SKM-1 (cell line): ENCODE measurements at regions not wholly inside any gene's neighbourhood (a gene's known extent, or its start where the extent isn't known, plus 50 kb on each side); places are given as distances from the start of the nearest gene placed in this dataset.
"Not testable (repeated sequence)": the region's sequence is repeated elsewhere in the genome, so short reads cannot be mapped to it uniquely, and the experiment has no call there.

Source experiments
- DNase-seq: peaks from one replicate; lab custom pipeline; 2025; ENCODE audit not compliant: unreplicated experiment; lab: John Stamatoyannopoulos, UW

DNA sequence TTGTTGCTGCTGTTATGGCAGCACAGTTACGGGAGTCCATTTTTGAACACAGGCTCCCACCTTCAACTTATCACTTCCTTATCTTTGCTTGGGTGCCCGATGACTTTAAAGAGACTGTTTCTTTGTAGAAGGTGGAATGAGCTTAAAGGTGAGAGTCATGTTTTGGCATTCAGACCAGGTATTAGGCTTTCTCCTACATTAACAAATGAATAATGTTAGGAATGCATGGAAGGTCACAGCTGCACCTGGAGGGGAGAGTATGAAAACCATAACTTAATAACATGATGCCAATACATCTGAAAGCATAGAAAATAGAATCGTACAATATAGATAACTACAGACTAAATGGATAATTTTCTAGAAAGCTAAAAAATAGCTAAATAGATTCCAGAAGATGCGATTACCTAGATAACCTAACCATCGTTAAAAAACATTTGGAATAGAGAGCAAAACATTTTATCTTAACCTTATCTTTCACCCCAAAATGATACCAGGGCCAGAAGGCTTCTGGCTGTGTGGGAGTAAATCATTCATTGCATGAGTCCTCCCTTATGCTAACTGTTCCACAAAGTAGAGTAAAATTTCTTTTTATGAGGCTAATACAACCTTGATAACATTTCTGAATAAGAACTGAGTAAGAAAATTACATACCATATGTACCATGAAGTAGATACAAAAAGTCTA is 126.2 kb upstream of the ADCY2 start:
- no peak for DNase-seq

DNA sequence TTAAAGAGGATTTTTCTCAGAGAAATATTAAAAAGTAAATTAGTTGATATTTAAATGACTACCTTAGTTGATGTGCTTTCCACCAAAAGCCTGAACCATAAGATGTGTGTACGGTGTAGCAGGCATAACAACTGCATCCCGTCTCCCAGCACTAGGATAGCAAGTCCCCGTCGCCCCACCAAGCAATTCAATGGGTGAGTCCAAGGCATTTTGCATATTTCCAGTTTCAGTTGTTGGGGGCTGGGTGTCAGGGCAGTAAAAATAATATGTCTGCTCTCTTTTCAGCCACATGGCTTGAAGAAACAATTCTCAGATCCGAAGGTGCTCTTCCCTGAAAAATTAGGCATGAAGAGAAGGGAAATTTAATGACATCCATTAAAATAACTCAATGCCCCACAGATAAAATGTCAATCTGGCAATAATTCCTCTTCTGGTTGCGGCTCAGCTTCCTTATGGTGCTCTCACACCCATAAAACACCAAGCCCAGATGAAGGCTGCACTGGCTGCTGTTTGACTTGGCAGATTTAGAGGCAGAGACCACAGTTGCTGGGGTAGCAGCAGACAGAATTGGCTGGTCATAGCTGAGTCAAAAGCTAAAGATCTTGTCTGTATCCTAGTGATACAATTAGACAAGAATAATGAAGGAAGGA is 124.4 kb upstream of the ADCY2 start:
- no peak for DNase-seq

DNA sequence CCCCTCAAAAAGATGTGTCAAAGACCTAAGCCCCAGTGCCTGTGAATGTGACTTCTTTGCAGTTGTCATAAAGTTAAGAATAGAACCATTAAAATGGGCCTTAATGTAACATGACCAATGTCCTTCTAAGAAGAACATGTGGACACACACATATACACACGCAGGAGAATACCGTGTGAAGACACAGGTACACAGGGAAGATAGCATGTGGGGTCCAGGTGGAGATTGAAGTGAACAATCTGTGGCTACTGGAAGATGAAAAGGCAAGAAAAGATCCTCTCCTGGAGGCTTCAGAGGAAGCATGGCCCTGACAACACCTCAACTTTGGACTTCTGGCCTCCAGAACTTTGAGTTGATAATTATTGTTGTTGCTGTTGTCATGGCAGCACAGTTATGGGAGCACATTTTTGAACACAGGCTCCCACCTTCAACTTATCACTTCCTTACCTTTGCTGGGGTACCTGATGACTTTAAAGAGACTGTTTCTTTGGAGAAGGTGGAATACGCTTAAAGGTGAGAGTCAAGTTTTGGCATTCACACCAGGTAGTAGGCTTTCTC is 123.5 kb upstream of the ADCY2 start:
- no peak for DNase-seq

DNA sequence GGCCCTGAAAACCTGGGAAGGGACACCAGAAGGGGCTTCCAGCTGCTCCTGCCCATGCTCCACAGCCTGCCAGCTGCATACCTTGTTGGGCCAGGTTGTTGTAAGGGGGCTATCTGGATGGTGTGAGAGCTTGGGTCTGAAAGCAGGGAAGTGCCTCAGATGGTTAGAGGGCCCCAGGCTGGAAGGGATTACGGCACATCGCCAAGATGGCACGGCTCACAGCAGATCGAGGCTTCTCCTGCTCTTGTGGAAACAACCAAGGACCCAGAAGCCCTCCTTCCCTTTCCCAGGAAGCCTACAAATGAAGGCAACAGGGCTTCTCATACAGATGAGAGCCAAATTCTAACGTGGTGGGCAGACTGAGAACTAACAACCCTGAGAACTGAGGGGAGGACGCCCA is 121.7 kb upstream of the ADCY2 start:
- no peak for DNase-seq

DNA sequence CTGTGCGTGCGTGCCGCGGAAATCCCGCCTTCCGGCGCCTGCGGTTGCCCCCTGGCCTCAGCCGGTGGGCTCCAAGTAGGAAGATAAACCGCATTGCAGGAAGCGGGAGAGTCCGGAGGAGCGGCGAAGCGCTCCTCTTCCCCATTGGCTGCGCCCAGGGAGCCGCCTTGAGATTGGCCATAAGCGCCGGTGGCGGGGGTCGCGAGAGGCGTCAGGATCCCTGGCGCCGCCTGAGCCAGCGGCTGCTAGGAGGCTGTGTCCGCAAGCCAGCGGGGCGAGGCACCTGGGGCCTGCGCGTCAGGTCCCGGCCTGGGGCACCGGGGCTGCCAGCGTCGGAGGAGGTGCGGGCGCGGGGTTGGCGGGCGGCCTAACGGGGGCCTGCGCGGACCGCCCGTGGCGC is 106.3 kb upstream of the ADCY2 start:
- DNase-seq = not testable (repeated sequence)

DNA sequence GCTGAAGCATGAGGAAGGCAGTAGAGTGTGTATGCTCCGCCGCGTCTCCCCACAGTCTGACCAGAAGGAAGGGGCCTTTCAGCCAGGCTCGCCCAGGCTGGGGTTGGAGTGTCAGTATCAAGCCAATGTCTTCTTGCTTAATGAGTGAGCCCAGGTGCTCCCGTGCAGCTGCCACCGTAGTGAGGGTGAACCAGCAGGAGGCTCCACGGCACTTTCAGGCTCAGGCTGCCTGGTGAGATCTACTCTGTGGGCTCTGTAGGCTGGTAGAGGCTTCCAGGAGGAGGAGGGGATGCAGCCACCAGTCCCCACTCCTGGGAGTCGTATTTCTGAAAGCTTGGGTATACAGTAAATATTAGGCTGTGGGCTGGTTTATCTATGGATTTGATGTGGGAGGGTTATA is 98.1 kb upstream of the ADCY2 start:
- not testable (repeated sequence) for DNase-seq

DNA sequence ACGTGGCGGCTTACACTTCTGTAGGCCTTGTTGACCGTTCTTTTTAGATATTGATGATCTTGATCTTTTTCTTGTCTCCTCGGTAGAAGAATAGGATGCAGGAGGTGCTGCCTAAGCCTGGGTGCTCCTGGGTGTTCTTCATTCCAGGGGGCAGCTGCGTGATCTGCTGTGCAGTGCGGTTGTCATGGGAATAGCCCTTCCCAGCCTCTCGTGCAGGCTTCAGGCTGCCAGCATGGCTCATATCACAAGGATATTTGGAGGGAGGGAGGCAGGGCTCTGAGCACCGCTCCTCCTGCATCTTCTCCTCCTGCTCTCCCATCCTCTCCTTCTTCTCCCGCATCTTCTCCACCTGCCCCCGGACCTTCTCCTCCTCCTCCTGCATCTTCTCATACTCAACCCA is 96.2 kb upstream of the ADCY2 start:
- DNase-seq = not testable (repeated sequence)

DNA sequence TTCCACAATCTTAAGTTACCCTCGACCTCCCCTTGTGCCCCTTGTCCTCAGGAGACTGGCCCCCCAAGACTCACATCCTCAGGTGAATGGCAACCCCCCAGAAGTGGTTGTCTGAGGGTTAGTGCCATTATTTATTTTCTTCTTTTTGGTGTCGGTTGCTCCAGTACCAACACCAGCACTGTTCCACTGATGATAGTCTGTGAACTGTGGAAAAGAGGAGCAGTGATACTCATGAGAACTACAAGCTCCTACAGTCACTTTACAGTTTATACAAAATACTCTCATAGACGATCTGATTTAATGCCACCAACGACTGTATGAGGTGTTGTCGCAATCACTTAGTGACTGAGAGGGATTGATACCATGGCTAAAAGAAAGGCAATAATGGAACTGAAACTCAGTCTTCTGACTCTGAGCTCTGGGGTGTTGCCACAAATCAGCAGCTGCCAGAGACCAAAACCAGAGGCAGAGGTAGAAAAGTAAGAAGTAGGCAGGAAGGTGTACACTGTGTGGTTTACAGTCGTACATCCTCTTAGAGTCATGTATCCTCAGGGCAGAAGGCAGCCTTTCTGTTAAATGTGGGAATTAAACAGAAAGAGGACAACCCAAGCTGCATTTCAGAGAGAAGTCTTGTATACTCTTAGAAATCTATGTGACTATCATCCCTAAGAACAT is 90.8 kb upstream of the ADCY2 start:
- DNase-seq = not testable (repeated sequence)

DNA sequence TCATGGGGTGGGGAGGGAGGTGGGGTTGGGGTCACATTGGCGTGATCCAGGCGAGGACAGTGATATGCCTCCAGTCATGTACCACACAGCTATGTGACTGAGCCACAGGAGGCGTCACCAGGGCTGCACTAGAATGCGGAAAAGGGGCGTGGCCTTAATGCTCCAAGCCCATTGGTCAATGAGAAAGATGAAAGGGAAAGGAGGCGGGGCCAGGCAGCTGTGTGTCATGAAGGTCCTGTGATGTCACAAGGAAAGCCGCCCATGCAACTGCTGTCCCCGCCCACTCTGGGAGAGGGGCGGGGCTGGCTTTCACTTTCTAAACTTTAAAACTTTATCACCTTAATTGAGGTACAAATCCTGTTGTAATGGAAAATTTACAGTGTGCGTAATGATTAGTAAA is 89.4 kb upstream of the ADCY2 start:
- not testable (repeated sequence) for DNase-seq

DNA sequence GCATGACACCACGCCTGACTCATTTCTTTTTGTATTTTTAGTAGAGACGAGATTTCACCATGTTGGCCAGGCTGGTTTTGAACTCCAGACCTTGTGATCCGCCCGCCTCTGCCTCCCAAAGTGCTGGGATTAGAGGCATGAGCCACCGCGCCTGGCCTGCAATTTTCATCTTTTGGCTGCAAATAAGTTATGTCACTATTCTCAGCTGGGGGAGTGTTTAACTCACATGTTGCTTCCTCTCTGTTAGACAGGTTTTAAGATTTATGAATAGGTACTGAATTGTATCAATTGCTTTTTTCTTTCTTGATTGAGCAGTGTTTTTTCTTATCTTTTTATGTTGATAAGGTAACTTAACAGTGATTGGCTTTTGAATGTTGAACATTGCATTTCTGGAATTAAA is 88.2 kb upstream of the ADCY2 start:
- not testable (repeated sequence) for DNase-seq

DNA sequence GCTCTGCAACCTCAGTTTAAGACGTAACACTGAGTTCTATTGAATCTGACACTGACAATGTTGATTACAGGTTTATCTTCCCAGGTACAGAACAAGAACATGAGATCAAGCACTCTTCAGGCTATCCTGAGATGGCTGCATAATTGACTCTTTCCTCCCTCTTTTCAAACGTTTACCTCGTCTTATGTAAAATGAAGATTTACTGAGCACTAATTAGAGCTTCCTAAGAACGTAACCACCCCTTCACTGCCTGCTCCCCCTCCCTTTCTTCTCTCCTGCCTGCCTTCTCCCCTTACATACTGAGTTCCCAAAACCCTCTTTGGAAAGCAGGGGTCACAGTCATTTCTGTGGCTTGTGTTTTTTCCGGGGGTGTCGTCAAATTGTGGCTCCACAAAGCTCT is 86.2 kb upstream of the ADCY2 start:
- DNase-seq = not testable (repeated sequence)

DNA sequence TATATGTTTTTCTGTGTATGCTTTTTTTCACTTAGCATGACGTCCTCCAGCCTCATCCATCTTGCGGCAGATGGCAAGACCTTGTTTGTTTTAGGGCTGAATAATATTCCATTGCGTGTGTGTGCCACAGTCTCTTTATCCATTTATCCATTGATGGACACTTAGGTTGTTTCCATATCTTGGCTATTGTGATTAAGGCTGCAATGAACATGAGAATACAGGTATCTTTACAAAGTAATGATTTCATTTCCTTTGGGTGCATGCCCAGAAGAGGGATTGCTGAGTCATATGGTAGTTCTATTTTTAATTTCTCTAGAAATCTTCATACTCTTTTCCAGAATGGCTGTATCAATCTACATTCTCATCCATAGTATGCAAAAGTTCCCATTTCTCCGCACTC is 85.3 kb upstream of the ADCY2 start:
- DNase-seq = not testable (repeated sequence)

DNA sequence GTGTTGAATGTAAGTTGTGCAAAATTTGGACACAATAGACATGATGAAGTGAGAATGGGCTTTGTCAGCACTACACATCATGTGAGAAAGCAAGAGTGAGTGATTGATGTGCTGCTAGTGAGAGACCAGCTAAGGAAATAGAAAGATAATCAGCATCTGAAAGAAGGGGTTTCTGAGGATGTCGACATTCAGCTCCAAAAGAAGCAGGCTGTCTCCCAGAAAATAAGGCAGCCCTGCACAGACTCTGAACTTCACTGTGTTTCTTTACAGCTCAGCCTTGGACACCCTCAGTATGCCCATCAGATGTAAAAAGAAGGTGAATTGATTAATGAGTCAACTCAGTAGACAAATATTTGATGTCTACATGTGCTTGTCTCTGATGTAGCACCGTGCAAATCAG is 80.8 kb upstream of the ADCY2 start:
- DNase-seq = no peak

DNA sequence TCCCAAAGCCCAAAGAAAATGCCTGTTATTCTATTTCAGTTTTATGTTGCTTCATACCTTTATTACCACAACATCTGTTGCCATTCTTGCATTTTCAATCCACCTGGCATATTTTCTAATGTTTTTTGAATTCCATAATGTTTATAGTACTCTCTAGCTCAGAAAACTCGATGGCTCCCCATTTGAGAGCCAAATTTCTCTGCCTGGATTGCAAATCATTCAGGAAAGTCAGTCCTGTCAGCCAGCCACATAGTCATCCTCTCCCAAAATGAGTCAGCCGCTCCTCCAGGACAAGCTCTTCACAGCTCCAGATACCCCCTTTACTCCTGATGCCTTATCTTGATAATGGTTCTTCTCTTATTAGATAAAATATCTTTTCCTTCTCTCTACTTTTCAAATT is 78.2 kb upstream of the ADCY2 start:
- no peak for DNase-seq

DNA sequence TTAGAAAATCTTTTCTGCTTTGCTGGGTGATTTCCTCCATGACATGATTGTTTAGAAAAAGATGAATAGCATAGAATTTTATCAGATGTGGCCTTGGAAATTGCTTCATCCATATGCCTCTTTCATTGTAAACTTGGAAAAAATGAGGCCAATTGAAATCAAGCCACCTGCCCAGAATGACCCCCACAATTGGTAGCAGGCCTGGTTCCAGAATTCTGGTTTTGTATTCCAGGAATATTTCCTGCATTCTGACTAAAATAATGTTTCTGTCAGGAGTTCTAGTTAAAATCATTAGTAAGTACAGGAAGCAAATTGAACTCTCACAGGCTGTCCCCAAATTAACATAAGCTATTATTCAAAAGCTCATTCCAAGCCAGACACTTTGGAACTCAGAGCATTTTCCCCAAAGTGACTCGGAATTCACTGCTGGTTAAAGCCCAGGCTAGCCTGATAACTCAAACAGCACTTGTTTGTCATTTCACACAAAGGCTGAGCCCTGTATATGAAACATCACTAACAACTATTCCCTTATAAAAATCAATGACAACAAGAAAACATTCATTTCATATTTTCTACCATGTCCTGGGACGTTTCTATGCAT is 75.1 kb upstream of the ADCY2 start:
- DNase-seq = no peak

DNA sequence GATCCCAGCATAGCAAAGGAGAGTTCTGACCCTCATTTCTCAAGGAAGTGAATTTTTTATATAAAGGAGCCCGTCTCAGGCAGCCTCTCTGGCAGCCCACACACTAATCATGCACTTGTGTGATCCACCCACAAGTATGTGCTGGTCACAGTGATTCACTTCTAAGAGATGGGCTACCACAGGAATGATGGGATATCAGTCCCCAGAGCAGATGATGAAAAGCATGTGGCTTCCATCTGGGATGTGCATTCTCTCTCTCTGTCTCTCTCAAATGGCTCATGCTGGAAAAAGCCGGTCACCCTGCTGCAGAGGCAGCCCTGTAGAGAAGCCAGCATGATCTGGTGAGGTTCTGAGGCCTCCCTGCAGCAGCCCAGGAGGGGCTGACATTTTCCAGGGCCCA is 74.2 kb upstream of the ADCY2 start:
- no peak for DNase-seq

DNA sequence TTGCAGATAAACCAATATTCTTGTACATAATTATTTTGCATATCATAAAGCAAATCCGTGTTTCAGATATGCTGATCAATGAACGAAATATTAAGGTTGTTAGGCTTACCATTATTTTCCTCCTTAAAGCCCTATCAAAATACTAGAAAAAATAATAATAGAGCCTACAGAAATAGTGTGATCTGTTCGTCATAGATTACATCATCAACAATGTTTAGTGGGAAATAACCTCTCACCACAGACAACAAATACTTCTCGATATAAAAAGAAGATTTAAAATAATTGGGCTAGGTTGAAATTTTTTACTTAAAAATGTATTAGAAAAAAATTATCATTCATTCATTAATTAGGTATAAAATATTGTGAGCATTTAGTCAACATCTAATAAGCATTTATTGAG is 71.0 kb upstream of the ADCY2 start:
- DNase-seq = no peak

DNA sequence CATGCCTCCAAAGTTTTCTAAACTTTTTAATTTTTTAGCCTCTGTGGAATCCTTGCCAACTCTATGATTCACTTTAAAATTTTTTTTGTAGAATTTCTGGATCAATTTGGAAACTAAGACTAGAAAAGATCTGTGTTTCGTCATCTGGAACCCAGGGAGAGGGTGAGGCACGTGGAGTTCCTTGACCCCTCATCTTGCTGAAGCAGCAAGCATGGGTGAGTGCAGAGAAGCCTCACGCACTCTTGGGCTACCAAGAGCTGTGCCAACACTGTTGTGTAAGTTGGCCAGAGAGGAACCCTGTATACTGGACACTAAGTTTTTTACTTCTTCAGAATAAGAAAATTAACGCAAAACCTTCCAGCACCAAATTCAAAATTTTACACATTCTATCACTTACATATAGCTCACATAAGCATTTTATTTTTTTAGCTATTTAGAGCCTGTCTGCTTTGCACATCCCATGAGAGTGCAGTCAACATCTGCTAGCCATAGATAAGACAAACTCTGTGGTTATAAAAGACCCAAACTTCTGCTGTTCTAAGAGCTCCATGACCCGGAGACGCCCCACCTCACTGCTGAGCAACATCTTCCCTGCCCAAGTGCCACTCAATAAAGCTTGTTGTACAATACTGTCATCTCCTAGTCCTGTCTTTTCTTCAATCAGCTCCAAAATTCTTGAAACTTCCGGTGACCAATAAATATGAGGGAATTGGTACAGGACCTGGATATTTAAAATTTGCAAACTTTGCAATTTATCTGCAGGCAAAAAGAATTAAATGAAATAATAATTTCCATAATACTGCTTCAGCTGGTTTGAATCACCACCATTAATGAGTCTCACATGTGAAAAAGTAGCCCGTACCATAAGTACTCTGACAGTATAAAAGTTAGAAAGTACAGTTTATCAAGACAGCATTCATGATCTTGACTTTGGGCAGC is 69.7 kb upstream of the ADCY2 start:
- no peak for DNase-seq

DNA sequence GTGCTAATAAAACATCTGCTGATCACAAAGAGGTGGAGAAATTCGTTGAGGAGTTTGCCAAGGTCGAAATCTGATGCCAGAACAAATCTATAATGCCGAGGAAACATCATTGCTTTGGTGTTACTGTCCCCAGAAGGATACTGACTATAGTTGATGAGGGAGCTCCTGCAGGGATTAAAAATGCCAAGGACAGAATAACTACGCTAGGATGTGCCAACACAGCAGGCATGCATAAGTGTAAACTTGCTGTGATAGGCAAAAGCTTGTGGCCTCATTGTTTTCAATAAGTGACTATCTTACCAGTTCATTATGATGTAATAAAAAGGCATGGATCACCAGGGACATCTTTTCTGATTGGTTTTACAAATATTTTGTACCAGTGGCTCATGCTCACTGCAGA is 66.8 kb upstream of the ADCY2 start:
- no peak for DNase-seq

DNA sequence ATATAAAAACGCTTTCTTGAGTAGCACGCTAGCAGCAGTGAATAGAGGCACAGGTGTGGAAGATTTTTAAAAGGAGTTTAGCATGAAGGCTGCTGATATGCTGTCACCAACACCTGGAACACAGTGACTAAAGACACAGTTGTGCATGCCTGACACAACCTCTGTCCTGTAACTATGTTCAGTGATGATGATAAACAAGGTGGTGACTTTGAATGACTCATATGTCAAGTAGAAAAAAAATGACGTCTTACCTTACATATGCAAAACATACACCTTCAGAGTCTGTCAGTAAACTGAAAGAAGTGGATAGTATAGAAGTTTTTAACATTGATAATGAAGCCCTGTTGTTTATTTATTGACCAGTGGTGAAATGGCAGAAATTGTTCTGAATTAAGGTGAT is 66.2 kb upstream of the ADCY2 start:
- DNase-seq = no peak

DNA sequence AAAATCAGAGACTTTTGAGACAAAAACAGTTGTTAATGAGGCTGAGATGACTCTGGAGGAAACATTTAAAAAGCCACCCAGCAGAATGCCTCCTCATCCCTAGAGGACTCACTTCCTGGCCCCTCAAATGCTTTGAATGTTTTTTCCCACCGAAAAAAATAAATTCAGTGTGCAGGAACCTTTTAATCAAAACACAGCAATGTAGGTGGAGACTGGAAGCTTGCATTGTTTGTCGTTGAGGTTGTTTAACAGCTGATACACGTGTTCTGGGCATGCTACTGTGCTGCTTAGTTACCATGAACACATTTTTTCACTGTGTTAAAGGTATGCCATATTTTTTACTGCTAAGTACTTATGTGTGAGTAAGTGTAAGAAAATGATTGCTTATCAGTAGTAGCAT is 65.7 kb upstream of the ADCY2 start:
- no peak for DNase-seq
